SK-N-SH (cell line): ENCODE measurements at regions not wholly inside any gene's neighbourhood (a gene's known extent, or its start where the extent isn't known, plus 50 kb on each side); places are given as distances from the start of the nearest gene placed in this dataset.
A peak's percentile ranks its signal among the peaks of the same experiment; 100 is the strongest.

Source experiments
- CHD2 ChIP-seq: fragments of 150-350 bp; IDR thresholded peaks from 2 replicates; pipeline ENCODE4 v1.6.1; 2018; ENCODE audit warnings: low read length; ENCODE audit not compliant: partially characterized antibody
- CTCF ChIP-seq: fragments of 200-600 bp; sonication (generic); IDR thresholded peaks from 2 replicates; pipeline ENCODE4 v1.6.1; 2017; ENCODE audit warnings: antibody characterized with exemption, mild to moderate bottlenecking, moderate library complexity
- EP300 ChIP-seq, 2 experiments: IDR thresholded peaks; 2 replicates each; pipeline versions ENCODE4 v1.4.0 to v1.6.1; 2012; ENCODE audit warnings: borderline replicate concordance in 1 of 2, low read depth in 1 of 2, low read length in 1 of 2
- MAX ChIP-seq: IDR thresholded peaks from 2 replicates; pipeline ENCODE4 v1.4.0; 2012; ENCODE audit warnings: low read depth
- NFIC ChIP-seq: IDR thresholded peaks from 2 replicates; pipeline ENCODE4 v1.4.0; 2012; ENCODE audit warnings: borderline replicate concordance
- NRF1 ChIP-seq: IDR thresholded peaks from 2 replicates; pipeline ENCODE4 v1.6.1; 2012; ENCODE audit warnings: low read depth, mild to moderate bottlenecking, low read length
- RFX5 ChIP-seq: IDR thresholded peaks from 2 replicates; pipeline ENCODE4 v1.6.1; 2012; ENCODE audit warnings: mild to moderate bottlenecking, improper control_type of control experiment, low read length
- RXRA ChIP-seq: IDR thresholded peaks from 2 replicates; pipeline ENCODE4 v1.4.0; 2012; ENCODE audit warnings: low read depth, mild to moderate bottlenecking, borderline replicate concordance
- SMC3 ChIP-seq: IDR thresholded peaks from 2 replicates; pipeline ENCODE4 v1.6.1; 2012; ENCODE audit warnings: low read depth, low read length, improper control_type of control experiment

GRCh38 chr13:95367309-95367843 lies 66.1 kb upstream of the ABCC4 start:
- no peak for TF ChIP-seq RFX5
- no peak for TF ChIP-seq CTCF
- no peak for TF ChIP-seq MAX
- no peak for TF ChIP-seq NFIC
- TF ChIP-seq EP300 (IDR thresholded peaks at IDR 0.05; ENCODE audit: borderline replicate concordance in 1 of 2, low read depth in 1 of 2, low read length in 1 of 2), result peak in 1 of 2 experiments; percentile 63; a peak in 1 of 4 replicates
- no peak for TF ChIP-seq NRF1
- no peak for TF ChIP-seq RXRA
- TF ChIP-seq CHD2, result no peak
- no peak for TF ChIP-seq SMC3
